HL-60 (cell line): ENCODE measurements at regions not wholly inside any gene's neighbourhood (a gene's known extent, or its start where the extent isn't known, plus 50 kb on each side); places are given as distances from the start of the nearest gene placed in this dataset.
"Not testable (repeated sequence)": the region's sequence is repeated elsewhere in the genome, so short reads cannot be mapped to it uniquely, and the experiment has no call there.

Experiments
- DNase-seq, 2 experiments: peaks; one replicate each; pipeline ENCODE4 v3.0.0-alpha.2; 2010 to 2020; ENCODE audit warnings: low read depth in 1 of 2, low spot score in 1 of 2
- H3K27ac ChIP-seq: fragments of 250-450 bp; sonication (Bioruptor Pico); replicated peaks from 2 replicates; pipeline ENCODE4 v1.5.1; 2020; ENCODE audit warnings: mild to moderate bottlenecking, moderate library complexity
- H3K27me3 ChIP-seq: fragments of 250-450 bp; sonication (Bioruptor Pico); 2 replicates; pipeline ENCODE4 v1.5.1; 2021; ENCODE audit warnings: mild to moderate bottlenecking, moderate library complexity; ENCODE audit not compliant: insufficient read depth, poor library complexity, severe bottlenecking
- H3K4me3 ChIP-seq: replicated peaks from 2 replicates; pipeline ENCODE4 v1.5.1; 2011; ENCODE audit warnings: mild to moderate bottlenecking, control low read depth, low read length; ENCODE audit not compliant: insufficient read depth
- GABPA ChIP-seq: IDR thresholded peaks from 2 replicates; pipeline ENCODE4 v1.6.1; 2012; ENCODE audit warnings: low read depth
- POLR2AphosphoS5 ChIP-seq: IDR thresholded peaks from 2 replicates; pipeline ENCODE4 v1.6.1; 2012; ENCODE audit warnings: low read depth
- SPI1 ChIP-seq: IDR thresholded peaks from 2 replicates; pipeline ENCODE4 v1.6.1; 2012; ENCODE audit warnings: low read depth, mild to moderate bottlenecking, borderline replicate concordance
- TF ChIP-seq, protein P1 (sequence below): IDR thresholded peaks from 2 replicates; pipeline ENCODE4 v1.6.1; 2012; ENCODE audit warnings: low read depth; ENCODE audit not compliant: insufficient replicate concordance
- TF ChIP-seq, protein P2 (sequence below): IDR thresholded peaks from one replicate; pipeline ENCODE4 v1.5.1; 2011; ENCODE audit warnings: low read length, control low read depth, inconsistent platforms; ENCODE audit not compliant: insufficient read depth

DNA sequence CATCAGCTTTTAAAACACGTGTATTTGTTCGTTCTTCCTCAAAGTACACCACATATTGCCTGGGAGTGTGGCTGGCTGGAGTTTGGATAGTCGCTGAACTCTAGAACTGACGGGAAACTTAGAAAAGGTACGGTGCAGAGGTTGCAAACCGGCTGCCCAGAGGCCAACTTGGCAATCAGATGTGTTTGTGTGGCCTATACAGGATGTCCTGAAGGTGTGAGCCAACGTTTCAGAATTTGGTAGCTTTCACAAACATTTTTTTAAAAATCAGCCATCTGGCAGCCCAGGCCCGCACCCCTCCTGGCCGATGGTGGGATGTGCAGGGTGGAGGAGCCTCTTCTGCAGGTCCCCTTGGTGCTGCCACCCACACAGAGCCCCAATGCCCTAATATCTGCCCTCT, 73.6 kb upstream of the SLC25A33 start:
- TF ChIP-seq, protein P1, sequence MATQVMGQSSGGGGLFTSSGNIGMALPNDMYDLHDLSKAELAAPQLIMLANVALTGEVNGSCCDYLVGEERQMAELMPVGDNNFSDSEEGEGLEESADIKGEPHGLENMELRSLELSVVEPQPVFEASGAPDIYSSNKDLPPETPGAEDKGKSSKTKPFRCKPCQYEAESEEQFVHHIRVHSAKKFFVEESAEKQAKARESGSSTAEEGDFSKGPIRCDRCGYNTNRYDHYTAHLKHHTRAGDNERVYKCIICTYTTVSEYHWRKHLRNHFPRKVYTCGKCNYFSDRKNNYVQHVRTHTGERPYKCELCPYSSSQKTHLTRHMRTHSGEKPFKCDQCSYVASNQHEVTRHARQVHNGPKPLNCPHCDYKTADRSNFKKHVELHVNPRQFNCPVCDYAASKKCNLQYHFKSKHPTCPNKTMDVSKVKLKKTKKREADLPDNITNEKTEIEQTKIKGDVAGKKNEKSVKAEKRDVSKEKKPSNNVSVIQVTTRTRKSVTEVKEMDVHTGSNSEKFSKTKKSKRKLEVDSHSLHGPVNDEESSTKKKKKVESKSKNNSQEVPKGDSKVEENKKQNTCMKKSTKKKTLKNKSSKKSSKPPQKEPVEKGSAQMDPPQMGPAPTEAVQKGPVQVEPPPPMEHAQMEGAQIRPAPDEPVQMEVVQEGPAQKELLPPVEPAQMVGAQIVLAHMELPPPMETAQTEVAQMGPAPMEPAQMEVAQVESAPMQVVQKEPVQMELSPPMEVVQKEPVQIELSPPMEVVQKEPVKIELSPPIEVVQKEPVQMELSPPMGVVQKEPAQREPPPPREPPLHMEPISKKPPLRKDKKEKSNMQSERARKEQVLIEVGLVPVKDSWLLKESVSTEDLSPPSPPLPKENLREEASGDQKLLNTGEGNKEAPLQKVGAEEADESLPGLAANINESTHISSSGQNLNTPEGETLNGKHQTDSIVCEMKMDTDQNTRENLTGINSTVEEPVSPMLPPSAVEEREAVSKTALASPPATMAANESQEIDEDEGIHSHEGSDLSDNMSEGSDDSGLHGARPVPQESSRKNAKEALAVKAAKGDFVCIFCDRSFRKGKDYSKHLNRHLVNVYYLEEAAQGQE, result no peak
- TF ChIP-seq SPI1, result no peak
- no peak for TF ChIP-seq POLR2AphosphoS5
- TF ChIP-seq, protein P2, sequence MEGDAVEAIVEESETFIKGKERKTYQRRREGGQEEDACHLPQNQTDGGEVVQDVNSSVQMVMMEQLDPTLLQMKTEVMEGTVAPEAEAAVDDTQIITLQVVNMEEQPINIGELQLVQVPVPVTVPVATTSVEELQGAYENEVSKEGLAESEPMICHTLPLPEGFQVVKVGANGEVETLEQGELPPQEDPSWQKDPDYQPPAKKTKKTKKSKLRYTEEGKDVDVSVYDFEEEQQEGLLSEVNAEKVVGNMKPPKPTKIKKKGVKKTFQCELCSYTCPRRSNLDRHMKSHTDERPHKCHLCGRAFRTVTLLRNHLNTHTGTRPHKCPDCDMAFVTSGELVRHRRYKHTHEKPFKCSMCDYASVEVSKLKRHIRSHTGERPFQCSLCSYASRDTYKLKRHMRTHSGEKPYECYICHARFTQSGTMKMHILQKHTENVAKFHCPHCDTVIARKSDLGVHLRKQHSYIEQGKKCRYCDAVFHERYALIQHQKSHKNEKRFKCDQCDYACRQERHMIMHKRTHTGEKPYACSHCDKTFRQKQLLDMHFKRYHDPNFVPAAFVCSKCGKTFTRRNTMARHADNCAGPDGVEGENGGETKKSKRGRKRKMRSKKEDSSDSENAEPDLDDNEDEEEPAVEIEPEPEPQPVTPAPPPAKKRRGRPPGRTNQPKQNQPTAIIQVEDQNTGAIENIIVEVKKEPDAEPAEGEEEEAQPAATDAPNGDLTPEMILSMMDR, result no peak
- TF ChIP-seq GABPA, result no peak
- DNase-seq, result no peak
- H3K27ac ChIP-seq, result no peak overlapping the region
- H3K27me3 ChIP-seq, result no peaks in the 10 kb centered on the region
- no peak overlapping the region for H3K4me3 ChIP-seq

DNA sequence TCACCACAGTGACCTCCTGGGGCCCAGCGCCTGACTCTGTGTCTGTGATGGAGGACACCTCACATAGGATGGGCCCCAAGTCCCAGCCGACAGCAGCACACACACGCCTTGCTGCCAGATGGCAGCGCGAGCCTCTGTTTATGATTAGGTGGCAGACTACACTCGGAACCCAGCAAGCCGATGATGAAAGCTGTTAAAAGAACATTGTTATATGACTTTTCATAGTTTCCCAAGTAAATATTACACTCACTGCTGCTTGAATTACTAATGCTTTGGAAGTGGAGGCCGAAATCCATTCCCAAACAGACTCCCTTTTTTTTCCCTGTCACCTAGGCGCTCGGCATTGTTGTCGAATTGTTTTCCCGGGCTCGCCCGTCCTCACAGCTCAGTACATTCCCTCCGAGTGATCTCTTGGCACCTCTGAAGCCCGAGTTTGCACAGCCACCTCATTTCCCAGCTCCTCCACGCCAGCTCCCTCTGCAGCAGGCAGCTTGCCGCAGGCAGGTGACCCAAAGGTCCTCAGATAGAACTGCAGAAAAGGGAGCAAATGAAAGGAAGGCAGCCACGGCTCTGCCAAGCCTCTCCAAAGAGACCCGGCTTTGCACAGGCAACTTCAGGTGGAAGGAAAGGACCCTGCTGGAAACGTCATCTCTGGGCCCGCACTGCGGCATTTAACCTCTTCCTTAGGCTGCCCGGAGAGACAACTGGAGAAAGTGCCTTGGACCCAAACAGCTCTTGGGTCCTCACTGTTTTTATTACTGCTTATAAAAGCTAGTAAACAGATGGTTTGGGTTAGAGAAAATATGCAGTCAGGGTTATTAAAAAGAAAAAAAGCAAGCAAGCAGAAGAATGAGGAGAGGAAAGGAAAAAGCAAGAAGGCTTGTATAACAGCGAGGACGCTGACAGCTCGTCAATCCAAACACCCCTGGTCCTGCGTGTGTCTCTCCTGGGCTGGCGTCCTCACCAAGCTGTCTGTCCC, 72.2 kb upstream of the SLC25A33 start:
- TF ChIP-seq, protein P2, result no peak
- TF ChIP-seq GABPA (no peak), SPI1 (no peak), POLR2AphosphoS5 (no peak)
- TF ChIP-seq, protein P1, result no peak
- Histone ChIP-seq H3K27me3 (peaks cover 2% of the 10 kb centered on the region), H3K4me3 (no peak overlapping the region), H3K27ac (no peak overlapping the region)
- no peak for DNase-seq

DNA sequence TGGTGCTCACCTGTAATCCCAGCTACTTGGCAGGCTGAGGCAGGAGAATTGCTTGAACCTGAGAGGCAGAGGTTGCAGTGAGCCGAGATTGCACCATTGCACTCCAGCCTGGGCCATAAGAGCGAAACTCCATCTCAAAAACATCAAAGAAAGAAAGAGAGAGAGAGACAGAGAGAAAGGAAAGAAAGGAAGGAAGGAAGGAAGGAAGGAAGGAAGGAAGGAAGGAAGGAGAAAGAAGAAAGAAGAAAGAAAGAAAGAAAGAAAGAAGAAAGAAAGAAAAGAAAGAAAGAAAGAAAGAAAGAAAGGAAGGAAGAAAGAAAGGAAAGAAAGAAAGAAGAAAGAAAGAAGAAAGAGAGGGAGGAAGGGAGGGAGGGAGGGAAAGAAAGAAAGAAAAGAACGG, 69.4 kb upstream of the SLC25A33 start:
- not testable (repeated sequence) for H3K27me3 ChIP-seq, DNase-seq, H3K4me3 ChIP-seq, H3K27ac ChIP-seq

DNA sequence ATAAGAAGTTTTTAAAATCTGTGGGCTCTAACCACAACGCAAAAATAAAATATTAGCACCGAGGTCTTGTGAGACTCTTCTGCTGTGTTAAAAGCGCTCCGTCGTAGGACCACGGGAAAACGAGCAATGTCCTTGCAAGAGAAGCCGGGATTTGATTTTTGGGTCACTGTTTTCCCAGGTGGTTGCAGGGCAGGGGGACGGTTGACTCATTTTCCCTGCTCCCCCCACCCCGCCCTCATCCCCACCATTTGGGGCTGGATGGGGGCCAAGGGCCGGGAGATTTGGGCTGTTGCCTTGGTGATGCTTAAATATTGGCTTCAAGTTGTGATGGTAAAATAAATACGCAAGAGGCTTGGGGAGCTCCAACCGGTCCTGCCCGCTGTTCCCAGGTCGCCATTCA, 67.6 kb upstream of the SLC25A33 start:
- Histone ChIP-seq H3K27ac (no peak overlapping the region), H3K27me3 (peaks cover 5% of the 10 kb centered on the region), H3K4me3 (no peak overlapping the region)
- no peak for TF ChIP-seq SPI1
- TF ChIP-seq GABPA, result no peak
- TF ChIP-seq, protein P2, result no peak
- no peak for DNase-seq
